ENCODE measurements at regions not wholly inside any gene's neighbourhood (a gene's known extent, or its start where the extent isn't known, plus 50 kb on each side); places are given as distances from the start of the nearest gene placed in this dataset.

GRCh38 chr18:50457639-50458038, 82.8 kb downstream of the SKA1 start:
- Histone ChIP-seq H3K27me3 (replicated peaks; ENCODE audit: insufficient read depth, low read length) (no peaks in the 10 kb centered on the region), H3K9me3 (replicated peaks; ENCODE audit: insufficient read depth, low read length) (no peaks in the 10 kb centered on the region), H3K36me3 (replicated peaks; ENCODE audit: insufficient read depth, low read length) (no peaks in the 10 kb centered on the region), H3K27ac (ENCODE audit: low read length) (no peak overlapping the region), H3K9ac (ENCODE audit: low read length) (no peak overlapping the region), H3K4me1 (ENCODE audit: low read length) (no peaks in the 10 kb centered on the region), H3K4me3 (ENCODE audit: low read length) (no peak overlapping the region), H3K4me2 (ENCODE audit: low read depth, low read length) (no peak overlapping the region), H3K79me2 (ENCODE audit: low read length) (no peaks in the 10 kb centered on the region), H3F3A (ENCODE audit: insufficient read depth, low read length) (no peaks in the 10 kb centered on the region), H3K9me2 (replicated peaks; ENCODE audit: insufficient read depth, low read length) (no peaks in the 10 kb centered on the region), H4K20me1 (ENCODE audit: insufficient read depth, low read length) (no peaks in the 10 kb centered on the region), H2AFZ (ENCODE audit: low read length) (no peak overlapping the region)
- no peak for TF ChIP-seq CTCF (IDR thresholded peaks at IDR 0.05; ENCODE audit: low read length)
- no peak for TF ChIP-seq EZH2 (optimal IDR thresholded peaks at IDR 0.05; ENCODE audit: low read depth, low read length)
- no peak for TF ChIP-seq EZH2phosphoT487 (IDR thresholded peaks at IDR 0.05; ENCODE audit: low read length)
- no peak for DNase-seq

GRCh38 chr18:50458366-50458765, 83.5 kb downstream of the SKA1 start:
- Histone ChIP-seq H3F3A (ENCODE audit: insufficient read depth, low read length) (no peaks in the 10 kb centered on the region), H3K36me3 (replicated peaks; ENCODE audit: insufficient read depth, low read length) (no peaks in the 10 kb centered on the region), H4K20me1 (ENCODE audit: insufficient read depth, low read length) (no peaks in the 10 kb centered on the region), H3K27ac (ENCODE audit: low read length) (no peak overlapping the region), H3K9me3 (replicated peaks; ENCODE audit: insufficient read depth, low read length) (no peaks in the 10 kb centered on the region), H2AFZ (ENCODE audit: low read length) (no peak overlapping the region), H3K4me3 (ENCODE audit: low read length) (no peak overlapping the region), H3K4me2 (ENCODE audit: low read depth, low read length) (no peak overlapping the region), H3K9ac (ENCODE audit: low read length) (no peak overlapping the region), H3K27me3 (replicated peaks; ENCODE audit: insufficient read depth, low read length) (no peaks in the 10 kb centered on the region), H3K79me2 (ENCODE audit: low read length) (no peaks in the 10 kb centered on the region), H3K4me1 (ENCODE audit: low read length) (no peaks in the 10 kb centered on the region), H3K9me2 (replicated peaks; ENCODE audit: insufficient read depth, low read length) (no peaks in the 10 kb centered on the region)
- TF ChIP-seq CTCF (IDR thresholded peaks at IDR 0.05; ENCODE audit: low read length) (no peak), EZH2phosphoT487 (IDR thresholded peaks at IDR 0.05; ENCODE audit: low read length) (no peak), EZH2 (optimal IDR thresholded peaks at IDR 0.05; ENCODE audit: low read depth, low read length) (no peak)
- DNase-seq, result no peak

GRCh38 chr18:50458796-50459195, 84.0 kb downstream of the SKA1 start:
- Histone ChIP-seq H4K20me1 (ENCODE audit: insufficient read depth, low read length) (no peaks in the 10 kb centered on the region), H3K9me3 (replicated peaks; ENCODE audit: insufficient read depth, low read length) (no peaks in the 10 kb centered on the region), H3K27ac (ENCODE audit: low read length) (no peak overlapping the region), H3K9me2 (replicated peaks; ENCODE audit: insufficient read depth, low read length) (no peaks in the 10 kb centered on the region), H3K4me1 (ENCODE audit: low read length) (no peaks in the 10 kb centered on the region), H3K4me2 (ENCODE audit: low read depth, low read length) (no peak overlapping the region), H3F3A (ENCODE audit: insufficient read depth, low read length) (no peaks in the 10 kb centered on the region), H3K36me3 (replicated peaks; ENCODE audit: insufficient read depth, low read length) (no peaks in the 10 kb centered on the region), H3K79me2 (ENCODE audit: low read length) (no peaks in the 10 kb centered on the region), H3K4me3 (ENCODE audit: low read length) (no peak overlapping the region), H3K9ac (ENCODE audit: low read length) (no peak overlapping the region), H3K27me3 (replicated peaks; ENCODE audit: insufficient read depth, low read length) (no peaks in the 10 kb centered on the region), H2AFZ (ENCODE audit: low read length) (no peak overlapping the region)
- no peak for DNase-seq
- TF ChIP-seq EZH2 (optimal IDR thresholded peaks at IDR 0.05; ENCODE audit: low read depth, low read length), result no peak
- TF ChIP-seq CTCF (IDR thresholded peaks at IDR 0.05; ENCODE audit: low read length), result no peak
- no peak for TF ChIP-seq EZH2phosphoT487 (IDR thresholded peaks at IDR 0.05; ENCODE audit: low read length)

All from MM.1S (cell line).